NB4 (cell line): ENCODE measurements at regions not wholly inside any gene's neighbourhood (a gene's known extent, or its start where the extent isn't known, plus 50 kb on each side); places are given as distances from the start of the nearest gene placed in this dataset.

Source experiments
- DNase-seq: peaks from one replicate; pipeline ENCODE4 v3.0.0; 2010; ENCODE audit warnings: low read depth
- H3K4me3 ChIP-seq: one replicate; pipeline ENCODE4 v1.5.1; 2011; ENCODE audit warnings: mild to moderate bottlenecking, low read depth, low read length, moderate library complexity
- MYC ChIP-seq: IDR thresholded peaks from 2 replicates; pipeline ENCODE4 v1.6.1; 2011; ENCODE audit warnings: low read depth, low read length
- POLR2A ChIP-seq: IDR thresholded peaks from 2 replicates; pipeline ENCODE4 v1.6.1; 2011; ENCODE audit warnings: mild to moderate bottlenecking; ENCODE audit not compliant: insufficient read length; ENCODE audit errors: extremely low read depth
- TF ChIP-seq, protein P1 (sequence below): IDR thresholded peaks from 2 replicates; pipeline ENCODE4 v1.6.1; 2011; ENCODE audit warnings: low read depth, low read length
- TF ChIP-seq, protein P2 (sequence below): IDR thresholded peaks from one replicate; pipeline ENCODE4 v1.5.1; 2012; ENCODE audit warnings: low read depth, low read length

DNA sequence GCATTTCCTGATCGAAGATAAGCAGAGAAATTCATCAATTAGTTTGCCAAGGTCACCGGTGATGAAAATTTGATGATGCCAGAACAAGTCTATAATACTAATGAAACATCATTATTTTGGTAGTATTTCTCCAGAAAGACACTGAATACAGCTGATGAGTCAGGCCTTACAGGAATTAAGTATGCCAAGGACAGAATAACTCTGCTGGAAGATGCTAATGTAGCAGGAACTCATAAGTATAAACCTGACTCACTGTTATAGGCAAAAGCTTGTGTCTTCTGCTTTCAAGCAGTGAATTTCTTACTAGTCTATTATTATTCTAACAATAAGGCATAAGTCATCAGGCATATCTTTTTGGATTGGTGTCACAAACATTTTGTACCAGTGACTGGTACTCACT lies 1825.1 kb upstream of the IGFBP7 start:
- no peak for TF ChIP-seq MYC
- TF ChIP-seq, protein P1, sequence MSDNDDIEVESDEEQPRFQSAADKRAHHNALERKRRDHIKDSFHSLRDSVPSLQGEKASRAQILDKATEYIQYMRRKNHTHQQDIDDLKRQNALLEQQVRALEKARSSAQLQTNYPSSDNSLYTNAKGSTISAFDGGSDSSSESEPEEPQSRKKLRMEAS, result no peak
- TF ChIP-seq POLR2A, result no peak
- TF ChIP-seq, protein P2, sequence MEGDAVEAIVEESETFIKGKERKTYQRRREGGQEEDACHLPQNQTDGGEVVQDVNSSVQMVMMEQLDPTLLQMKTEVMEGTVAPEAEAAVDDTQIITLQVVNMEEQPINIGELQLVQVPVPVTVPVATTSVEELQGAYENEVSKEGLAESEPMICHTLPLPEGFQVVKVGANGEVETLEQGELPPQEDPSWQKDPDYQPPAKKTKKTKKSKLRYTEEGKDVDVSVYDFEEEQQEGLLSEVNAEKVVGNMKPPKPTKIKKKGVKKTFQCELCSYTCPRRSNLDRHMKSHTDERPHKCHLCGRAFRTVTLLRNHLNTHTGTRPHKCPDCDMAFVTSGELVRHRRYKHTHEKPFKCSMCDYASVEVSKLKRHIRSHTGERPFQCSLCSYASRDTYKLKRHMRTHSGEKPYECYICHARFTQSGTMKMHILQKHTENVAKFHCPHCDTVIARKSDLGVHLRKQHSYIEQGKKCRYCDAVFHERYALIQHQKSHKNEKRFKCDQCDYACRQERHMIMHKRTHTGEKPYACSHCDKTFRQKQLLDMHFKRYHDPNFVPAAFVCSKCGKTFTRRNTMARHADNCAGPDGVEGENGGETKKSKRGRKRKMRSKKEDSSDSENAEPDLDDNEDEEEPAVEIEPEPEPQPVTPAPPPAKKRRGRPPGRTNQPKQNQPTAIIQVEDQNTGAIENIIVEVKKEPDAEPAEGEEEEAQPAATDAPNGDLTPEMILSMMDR, result no peak
- DNase-seq, result no peak
- H3K4me3 ChIP-seq, result no peak overlapping the region

DNA sequence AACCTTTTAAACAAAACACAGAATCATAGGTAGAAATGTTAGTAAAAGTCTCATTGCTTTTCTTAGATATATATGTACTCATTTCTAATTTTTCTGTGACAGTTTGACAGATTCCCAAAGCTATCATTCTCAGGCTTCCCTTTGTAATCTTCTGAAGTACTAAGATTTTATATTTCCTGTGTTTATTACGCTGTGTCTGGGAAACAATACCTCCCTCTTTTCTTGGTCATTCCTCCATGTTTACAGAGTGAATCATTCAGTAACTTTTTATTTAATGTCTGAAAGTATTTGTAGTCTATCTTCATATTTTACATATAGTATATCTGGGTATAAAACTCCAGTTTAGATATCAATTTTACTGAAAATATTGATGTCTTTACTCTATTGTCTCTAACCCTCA lies 1826.3 kb upstream of the IGFBP7 start:
- H3K4me3 ChIP-seq, result no peak overlapping the region
- TF ChIP-seq MYC, result no peak
- TF ChIP-seq, protein P1, result no peak
- TF ChIP-seq, protein P2, result no peak
- TF ChIP-seq POLR2A, result no peak
- DNase-seq, result no peak

DNA sequence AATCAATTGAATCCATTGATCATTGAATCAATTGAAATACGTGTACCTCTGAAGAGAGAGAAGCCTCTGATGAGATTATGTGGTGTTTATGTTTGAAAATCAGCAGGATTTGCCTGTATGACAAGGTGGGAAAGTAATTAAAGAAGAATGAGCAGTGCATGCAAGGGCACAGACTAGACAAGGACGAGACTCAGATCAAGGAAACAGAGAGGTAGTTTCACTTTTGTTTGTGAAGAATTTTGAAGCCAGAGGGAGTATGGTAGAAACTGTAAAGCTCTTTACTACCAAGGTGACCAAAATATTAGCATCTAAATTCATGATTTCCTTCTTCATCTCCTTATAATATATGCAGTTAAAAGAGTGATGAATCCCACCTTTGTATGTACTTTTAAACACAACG lies 1830.0 kb upstream of the IGFBP7 start:
- no peak for DNase-seq
- TF ChIP-seq, protein P1, result no peak
- TF ChIP-seq, protein P2, result no peak
- no peak for TF ChIP-seq POLR2A
- TF ChIP-seq MYC, result no peak
- H3K4me3 ChIP-seq, result no peak overlapping the region

DNA sequence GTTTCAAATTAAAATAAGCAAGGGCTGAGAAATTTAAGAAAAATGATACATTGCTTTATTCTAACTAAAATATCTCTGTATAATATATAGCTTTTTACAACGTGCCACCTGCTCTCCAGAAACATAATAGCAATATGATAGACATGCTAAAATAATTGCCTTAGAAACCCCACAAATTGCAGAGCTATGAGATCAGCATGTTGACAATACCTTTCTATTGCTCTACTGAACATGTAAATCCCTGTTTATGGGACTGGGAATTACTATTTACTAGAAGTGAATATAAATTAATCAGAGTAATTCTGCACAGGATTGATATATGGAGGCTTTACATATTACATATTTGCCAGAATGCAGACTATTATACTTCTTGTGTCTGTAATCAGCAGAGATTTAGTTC lies 1831.1 kb upstream of the IGFBP7 start:
- DNase-seq, result no peak
- no peak for TF ChIP-seq POLR2A
- no peak overlapping the region for H3K4me3 ChIP-seq

DNA sequence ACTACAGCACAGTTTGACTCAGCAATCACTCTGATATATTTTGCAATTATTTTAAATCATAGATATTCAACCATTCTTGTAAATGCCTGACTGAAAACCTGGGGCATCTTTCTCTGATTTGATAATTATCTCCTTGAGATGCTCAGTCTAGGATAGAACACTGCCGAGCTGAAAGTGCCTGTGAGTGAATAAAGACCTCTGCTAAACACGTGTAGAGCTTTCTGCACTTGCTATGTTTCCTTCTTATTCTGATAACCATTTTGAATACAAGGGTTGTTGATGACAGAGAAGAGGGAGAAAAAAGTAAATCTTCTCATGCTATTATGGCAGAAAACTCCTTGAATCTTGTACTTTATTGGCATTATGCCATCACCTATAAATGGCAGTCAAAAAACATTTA lies 1843.4 kb upstream of the IGFBP7 start:
- no peak overlapping the region for H3K4me3 ChIP-seq
- TF ChIP-seq, protein P2, result no peak
- no peak for TF ChIP-seq MYC
- no peak for DNase-seq

DNA sequence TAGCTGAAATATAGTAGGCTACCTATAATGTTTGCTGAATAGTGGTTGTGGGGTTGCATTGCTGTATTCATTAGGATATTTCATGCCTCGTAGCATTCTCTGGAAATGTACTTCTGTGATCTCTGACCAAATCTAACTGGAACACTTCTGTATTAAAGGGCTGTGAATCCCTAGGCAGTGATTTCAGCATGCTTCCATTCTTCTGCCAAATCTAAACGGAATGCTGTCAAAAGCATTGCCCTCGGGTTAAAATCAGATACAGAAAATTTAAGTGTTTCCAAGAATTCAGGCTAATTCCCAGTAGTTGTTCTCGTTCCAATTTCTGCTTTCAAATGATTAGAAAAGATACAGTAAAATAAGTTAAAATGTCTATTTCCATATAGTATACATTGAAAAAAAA lies 1847.5 kb upstream of the IGFBP7 start:
- no peak for DNase-seq
- TF ChIP-seq, protein P1, result no peak
- TF ChIP-seq POLR2A (no peak), MYC (no peak)
- TF ChIP-seq, protein P2, result no peak
- no peak overlapping the region for H3K4me3 ChIP-seq

DNA sequence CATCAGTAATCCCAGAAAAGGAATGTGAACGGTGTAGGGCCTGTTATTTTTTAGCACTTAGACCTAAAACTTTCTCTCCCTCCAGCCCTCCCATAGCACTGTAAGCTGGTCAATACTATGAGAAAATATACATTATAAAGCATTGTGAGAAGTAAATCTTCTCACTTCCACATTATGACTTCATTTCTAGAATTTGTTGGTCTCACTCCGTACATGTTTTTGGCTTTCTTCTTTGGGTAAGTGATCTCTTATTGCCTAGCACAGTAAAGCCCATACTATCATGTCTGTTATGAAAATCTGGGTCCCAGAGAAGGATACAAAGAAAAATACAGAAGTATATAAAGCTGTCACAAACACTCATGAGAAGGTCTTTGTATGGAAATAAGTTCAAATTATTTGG lies 1851.1 kb upstream of the IGFBP7 start:
- H3K4me3 ChIP-seq, result no peak overlapping the region
- no peak for DNase-seq
- TF ChIP-seq, protein P1, result no peak
- TF ChIP-seq MYC (no peak), POLR2A (no peak)
- TF ChIP-seq, protein P2, result no peak
